ENCODE measurements at regions not wholly inside any gene's neighbourhood (a gene's known extent, or its start where the extent isn't known, plus 50 kb on each side); places are given as distances from the start of the nearest gene placed in this dataset.

DNA sequence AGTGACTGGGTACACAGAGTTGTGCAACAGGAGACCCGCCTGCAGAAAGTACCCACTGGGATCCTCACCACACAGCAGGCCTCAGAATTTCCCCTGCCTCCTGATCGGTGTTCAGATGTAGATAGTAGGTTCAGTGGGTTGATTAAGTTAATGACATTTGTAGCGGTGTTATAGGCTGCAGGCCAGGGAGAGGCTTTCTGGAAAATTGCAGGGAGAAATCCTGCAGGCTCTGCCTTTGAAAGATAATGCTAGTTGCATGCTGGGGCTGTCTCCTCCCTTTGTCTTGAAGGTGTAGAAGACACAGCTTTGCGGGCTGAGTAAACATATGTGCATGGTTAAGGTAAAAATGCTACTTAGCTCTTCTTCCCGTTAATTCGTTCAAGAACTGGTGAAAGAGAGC lies 406.3 kb upstream of the RBFOX1 start:
- H3K4me3 ChIP-seq, result no peak overlapping the region
- in situ Hi-C loops (cut with MboI; ENCODE audit: low sequenced_read_pairs in 4 of 4), result no loop called here

DNA sequence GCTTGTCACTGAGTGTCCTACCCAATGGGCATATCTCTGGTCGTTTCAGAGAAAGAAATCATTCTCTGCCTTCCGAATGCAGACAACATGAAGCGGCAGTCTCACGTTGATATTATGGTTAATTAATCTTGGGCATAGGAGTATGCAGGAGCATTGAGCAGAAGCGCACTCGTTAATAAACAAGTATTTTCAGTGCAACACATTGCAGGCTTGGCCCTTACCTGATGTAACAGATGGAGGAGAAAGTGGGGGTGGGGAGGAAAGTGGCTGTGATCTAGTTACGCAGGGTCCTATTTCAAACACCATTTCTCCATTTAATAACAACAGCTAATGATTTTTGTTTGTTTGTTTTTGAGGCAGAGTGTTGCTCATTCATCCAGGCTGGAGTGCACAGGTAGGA lies 414.0 kb upstream of the RBFOX1 start:
- no peak for DNase-seq
- ATAC-seq, result no peak
- Histone ChIP-seq H3K4me1 (no peaks in the 10 kb centered on the region), H3K27ac (no peak overlapping the region), H3K27me3 (no peaks in the 10 kb centered on the region), H3K4me3 (no peak overlapping the region), H3K36me3 (no peaks in the 10 kb centered on the region), H3K9me3 (no peaks in the 10 kb centered on the region)
- in situ Hi-C loops (cut with MboI; ENCODE audit: low sequenced_read_pairs in 4 of 4), result no loop called here
- TF ChIP-seq POLR2A (IDR thresholded peaks at IDR 0.05), result no peak
- TF ChIP-seq, protein P1, sequence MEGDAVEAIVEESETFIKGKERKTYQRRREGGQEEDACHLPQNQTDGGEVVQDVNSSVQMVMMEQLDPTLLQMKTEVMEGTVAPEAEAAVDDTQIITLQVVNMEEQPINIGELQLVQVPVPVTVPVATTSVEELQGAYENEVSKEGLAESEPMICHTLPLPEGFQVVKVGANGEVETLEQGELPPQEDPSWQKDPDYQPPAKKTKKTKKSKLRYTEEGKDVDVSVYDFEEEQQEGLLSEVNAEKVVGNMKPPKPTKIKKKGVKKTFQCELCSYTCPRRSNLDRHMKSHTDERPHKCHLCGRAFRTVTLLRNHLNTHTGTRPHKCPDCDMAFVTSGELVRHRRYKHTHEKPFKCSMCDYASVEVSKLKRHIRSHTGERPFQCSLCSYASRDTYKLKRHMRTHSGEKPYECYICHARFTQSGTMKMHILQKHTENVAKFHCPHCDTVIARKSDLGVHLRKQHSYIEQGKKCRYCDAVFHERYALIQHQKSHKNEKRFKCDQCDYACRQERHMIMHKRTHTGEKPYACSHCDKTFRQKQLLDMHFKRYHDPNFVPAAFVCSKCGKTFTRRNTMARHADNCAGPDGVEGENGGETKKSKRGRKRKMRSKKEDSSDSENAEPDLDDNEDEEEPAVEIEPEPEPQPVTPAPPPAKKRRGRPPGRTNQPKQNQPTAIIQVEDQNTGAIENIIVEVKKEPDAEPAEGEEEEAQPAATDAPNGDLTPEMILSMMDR (IDR thresholded peaks at IDR 0.05 in 4 of 5, conservative IDR thresholded peaks at IDR 0.05 in 1 of 5), result no peak
- intact Hi-C loops (cut with DNase I; ENCODE audit: low total_unique reads), result no loop called here

More for the DNA sequence above, 406.3 kb upstream of the RBFOX1 start:
- Histone ChIP-seq H3K4me1 (no peaks in the 10 kb centered on the region), H3K27me3 (no peaks in the 10 kb centered on the region), H3K36me3 (no peaks in the 10 kb centered on the region), H3K27ac (no peak overlapping the region), H3K9me3 (no peaks in the 10 kb centered on the region)
- TF ChIP-seq, protein P1 (IDR thresholded peaks at IDR 0.05 in 4 of 5, conservative IDR thresholded peaks at IDR 0.05 in 1 of 5), result no peak
- no peak for TF ChIP-seq POLR2A (IDR thresholded peaks at IDR 0.05)
- DNase-seq (no peak), ATAC-seq (no peak)
- intact Hi-C loops (cut with DNase I; ENCODE audit: low total_unique reads), result no loop called here

DNA sequence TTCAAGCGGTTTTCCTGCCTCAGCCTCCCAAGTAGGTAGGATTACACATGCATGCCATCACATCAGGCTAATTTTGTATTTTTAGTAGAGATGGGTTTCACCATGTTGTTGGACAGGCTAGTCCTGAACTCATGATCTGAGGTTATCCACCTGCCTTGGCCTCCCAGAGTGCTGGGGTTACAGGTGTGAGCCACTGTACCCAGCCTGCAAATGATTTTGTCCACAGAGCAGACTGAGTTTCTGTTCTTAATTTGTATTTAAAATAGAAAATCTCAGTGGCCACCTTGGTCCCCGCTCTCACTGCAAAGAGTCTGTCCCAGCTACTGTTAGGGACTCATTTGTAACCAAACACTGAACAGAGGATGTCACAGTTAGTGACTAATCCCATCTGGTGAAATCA lies 415.7 kb upstream of the RBFOX1 start:
- no peak for DNase-seq
- intact Hi-C loops (cut with DNase I; ENCODE audit: low total_unique reads) (no loop called here), in situ Hi-C loops (cut with MboI; ENCODE audit: low sequenced_read_pairs in 4 of 4) (no loop called here)
- no peaks in the 10 kb centered on the region for H3K27me3 ChIP-seq
- no peaks in the 10 kb centered on the region for H3K9me3 ChIP-seq
- no peak for TF ChIP-seq POLR2A (IDR thresholded peaks at IDR 0.05)
- TF ChIP-seq, protein P1 (IDR thresholded peaks at IDR 0.05 in 4 of 5, conservative IDR thresholded peaks at IDR 0.05 in 1 of 5), result no peak
- no peak overlapping the region for H3K27ac ChIP-seq
- no peaks in the 10 kb centered on the region for H3K36me3 ChIP-seq
- no peak for ATAC-seq
- H3K4me3 ChIP-seq, result no peak overlapping the region
- no peaks in the 10 kb centered on the region for H3K4me1 ChIP-seq

DNA sequence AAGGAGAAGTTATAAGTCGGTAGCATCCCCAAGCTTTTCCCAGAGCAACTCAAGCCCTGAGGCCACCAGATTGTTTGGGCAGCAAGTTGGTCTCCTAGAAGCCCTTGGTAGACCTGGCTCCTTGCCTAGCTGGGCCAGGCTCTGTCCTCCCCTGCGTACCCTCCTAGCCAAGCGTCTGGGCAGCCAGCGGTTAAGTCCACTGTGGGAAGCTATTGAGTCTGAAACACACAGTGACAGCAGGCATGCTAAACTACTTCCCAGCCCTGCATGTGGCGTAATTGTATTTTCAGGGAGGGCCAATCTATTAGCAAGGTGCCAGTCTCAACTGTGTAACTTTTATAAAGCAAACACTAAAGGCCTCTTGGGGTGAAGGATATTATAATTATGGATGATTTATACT lies 419.1 kb upstream of the RBFOX1 start:
- ATAC-seq (no peak), DNase-seq (no peak)
- Histone ChIP-seq H3K9me3 (no peaks in the 10 kb centered on the region), H3K4me1 (no peaks in the 10 kb centered on the region), H3K4me3 (no peak overlapping the region), H3K27ac (no peak overlapping the region), H3K27me3 (no peaks in the 10 kb centered on the region), H3K36me3 (no peaks in the 10 kb centered on the region)
- intact Hi-C loops (cut with DNase I; ENCODE audit: low total_unique reads) (no loop called here), in situ Hi-C loops (cut with MboI; ENCODE audit: low sequenced_read_pairs in 4 of 4) (no loop called here)
- TF ChIP-seq, protein P1 (IDR thresholded peaks at IDR 0.05 in 4 of 5, conservative IDR thresholded peaks at IDR 0.05 in 1 of 5), result no peak
- no peak for TF ChIP-seq POLR2A (IDR thresholded peaks at IDR 0.05)

DNA sequence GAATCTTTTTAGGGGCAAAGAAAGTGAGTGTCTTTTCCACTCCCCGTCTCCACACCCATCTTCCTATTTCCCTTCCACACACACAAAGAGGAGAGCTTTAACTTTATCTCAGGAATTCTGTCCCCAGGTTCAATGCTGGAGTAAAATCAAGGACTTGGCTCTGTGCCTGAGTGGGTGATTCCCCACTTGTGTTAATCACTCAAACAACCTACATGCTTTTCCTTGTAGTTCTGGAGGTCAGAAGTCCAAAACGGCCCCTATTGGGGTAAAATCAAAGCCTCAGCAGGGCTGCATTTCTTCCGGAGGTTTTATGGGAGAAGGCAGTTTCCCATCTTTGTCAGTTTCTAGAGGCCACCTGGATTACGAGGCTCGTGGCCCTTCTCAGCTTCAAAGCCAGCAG lies 422.3 kb upstream of the RBFOX1 start:
- in situ Hi-C loops (cut with MboI; ENCODE audit: low sequenced_read_pairs in 4 of 4), result no loop called here
- Histone ChIP-seq H3K27ac (no peak overlapping the region), H3K9me3 (no peaks in the 10 kb centered on the region), H3K36me3 (no peaks in the 10 kb centered on the region), H3K4me3 (no peak overlapping the region), H3K4me1 (no peaks in the 10 kb centered on the region), H3K27me3 (no peaks in the 10 kb centered on the region)
- TF ChIP-seq, protein P1 (IDR thresholded peaks at IDR 0.05 in 4 of 5, conservative IDR thresholded peaks at IDR 0.05 in 1 of 5), result no peak
- no peak for TF ChIP-seq POLR2A (IDR thresholded peaks at IDR 0.05)
- DNase-seq (no peak), ATAC-seq (no peak)
- intact Hi-C loops (cut with DNase I; ENCODE audit: low total_unique reads), result no loop called here
